SH-SY5Y (cell line): ENCODE measurements at regions not wholly inside any gene's neighbourhood (a gene's known extent, or its start where the extent isn't known, plus 50 kb on each side); places are given as distances from the start of the nearest gene placed in this dataset.

Experiments
- GATA2 ChIP-seq: IDR thresholded peaks from 2 replicates; pipeline ENCODE4 v1.6.1; 2011; ENCODE audit warnings: mild to moderate bottlenecking, low read depth, low read length
- GATA3 ChIP-seq: IDR thresholded peaks from 2 replicates; pipeline ENCODE4 v1.6.1; 2011; ENCODE audit warnings: low read depth, mild to moderate bottlenecking, low read length, moderate library complexity

DNA sequence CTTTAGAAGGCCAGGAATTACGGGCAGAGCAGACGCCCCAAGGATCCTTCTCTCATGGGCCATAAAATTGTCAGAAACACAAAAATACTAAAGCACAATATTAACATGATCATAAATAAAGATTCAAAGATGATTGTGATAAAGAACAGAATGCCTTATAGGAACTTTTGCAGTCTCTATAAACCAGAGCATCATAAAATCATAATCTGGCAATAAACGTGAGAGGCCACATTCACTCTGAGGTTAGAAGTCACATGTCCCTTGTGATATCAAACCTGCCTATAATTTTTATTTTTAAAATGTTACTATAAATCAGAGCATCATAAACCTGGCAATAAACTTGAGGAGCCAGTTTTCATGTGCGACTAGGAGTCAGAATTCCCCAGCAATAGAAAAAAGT is 100.5 kb downstream of the ZBTB18 start:
- no peak for TF ChIP-seq GATA3
- TF ChIP-seq GATA2 = no peak
